ENCODE measurements at regions not wholly inside any gene's neighbourhood (a gene's known extent, or its start where the extent isn't known, plus 50 kb on each side); places are given as distances from the start of the nearest gene placed in this dataset.

DNA sequence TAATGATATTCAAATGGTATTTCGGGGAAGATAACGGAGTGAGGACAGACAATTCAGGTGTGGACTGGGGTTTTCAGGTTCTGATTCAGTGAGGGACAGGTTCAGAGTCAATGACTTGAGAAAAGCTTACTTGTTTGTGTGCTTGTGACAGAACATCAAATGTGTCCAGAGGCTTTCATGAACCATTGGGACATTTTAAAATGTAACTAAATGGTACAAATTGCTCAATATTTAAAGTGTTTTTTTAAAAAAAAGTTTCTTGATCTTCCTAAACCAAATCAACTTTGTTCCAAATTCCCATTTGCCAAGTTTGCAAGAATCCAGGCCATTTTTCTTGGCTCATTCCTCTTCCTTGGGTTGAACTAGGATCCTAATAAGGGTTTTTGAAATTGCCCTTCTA is 59.4 kb upstream of the BZW1 start:
- DNase-seq (ENCODE audit: low spot score) = no peak

DNA sequence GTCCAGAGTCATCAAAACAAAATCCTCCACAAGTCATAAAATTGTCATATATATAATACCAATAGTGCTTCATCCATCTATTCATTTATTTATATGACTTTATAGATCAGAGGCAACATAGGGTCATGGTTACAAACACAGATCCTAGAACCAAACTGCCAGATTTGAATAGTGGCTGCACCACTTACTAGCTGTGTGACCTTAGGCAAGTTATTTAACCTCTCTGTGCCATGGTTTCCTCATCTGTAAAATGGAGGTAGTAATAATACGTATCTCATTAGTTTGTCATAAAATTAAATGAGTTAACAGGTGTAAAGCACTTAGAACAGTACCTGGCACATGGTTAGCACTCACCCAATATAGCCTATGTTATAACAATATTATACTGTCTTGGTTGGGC is 58.9 kb upstream of the BZW1 start:
- no peak for DNase-seq (ENCODE audit: low spot score)

DNA sequence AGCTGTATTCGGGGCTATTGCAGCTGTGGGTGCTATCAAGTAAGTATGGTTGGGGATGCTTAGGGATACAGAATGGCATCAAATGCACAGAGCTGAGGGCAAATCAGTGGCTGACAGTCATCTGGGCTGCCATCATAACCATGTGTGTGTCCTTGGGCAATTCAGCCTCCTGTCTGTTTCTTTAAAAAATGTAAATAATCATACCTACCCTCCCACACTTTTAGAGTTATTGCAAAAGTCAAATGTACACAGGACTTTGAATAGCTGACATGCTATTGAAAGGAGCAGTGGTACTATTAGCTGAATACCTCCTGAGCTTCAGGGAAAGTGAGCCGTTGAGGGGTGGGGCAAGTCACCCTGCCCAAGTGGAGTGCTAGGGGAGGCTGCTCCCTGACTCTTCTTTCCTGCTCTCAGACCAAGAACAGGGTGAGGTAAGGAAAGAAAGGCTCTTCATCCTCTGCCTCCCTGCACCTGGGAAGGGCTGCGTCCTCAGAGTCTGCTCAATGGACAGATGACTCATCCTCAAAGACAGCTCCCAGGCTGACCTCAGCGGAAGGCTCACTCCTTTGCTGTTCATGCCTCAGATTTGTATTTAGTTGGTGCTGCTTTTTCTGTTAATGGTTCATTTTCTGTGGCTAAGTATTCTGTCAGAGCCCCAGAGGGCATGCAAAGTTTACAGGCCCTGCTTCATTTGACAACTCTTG is 54.9 kb upstream of the BZW1 start:
- no peak for DNase-seq (ENCODE audit: low spot score)

DNA sequence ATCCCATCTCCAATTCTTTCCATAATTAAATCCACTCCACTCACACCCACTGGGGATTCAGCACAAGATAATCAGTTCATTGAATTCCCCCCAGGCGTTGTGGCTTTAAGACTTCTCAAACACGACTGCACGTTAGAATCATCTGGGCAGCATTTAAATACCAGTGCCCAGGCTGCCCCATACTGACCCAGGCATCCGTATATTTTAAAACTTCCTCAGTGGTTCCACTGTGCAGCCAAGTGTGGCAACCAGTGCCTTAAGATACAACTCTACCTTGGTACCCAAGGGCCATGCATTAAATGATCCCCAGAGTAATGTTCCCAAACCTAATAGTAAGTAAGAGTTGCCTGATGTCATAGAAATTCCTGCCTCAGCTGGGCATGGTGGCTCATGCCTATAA is 54.3 kb upstream of the BZW1 start:
- DNase-seq (ENCODE audit: low spot score) = no peak

DNA sequence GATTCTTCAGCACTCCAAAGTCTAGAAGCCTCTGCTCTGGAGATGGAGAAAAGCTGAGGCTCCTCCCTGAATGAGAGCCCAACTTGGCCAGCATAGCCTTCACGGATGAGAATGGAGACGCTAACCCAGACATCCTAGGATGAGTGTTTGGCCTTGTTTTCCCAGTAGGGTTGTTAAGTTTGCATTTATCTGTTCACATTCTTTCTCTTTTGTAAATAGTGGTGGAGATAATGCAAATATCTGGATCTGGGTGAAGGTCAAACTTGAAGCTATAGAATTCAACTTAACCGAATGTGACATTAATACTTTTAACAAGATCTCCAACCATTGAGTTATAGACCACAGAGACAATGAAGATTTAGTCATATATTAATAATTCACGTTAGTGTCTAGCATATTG is 53.4 kb upstream of the BZW1 start:
- no peak for DNase-seq (ENCODE audit: low spot score)

DNA sequence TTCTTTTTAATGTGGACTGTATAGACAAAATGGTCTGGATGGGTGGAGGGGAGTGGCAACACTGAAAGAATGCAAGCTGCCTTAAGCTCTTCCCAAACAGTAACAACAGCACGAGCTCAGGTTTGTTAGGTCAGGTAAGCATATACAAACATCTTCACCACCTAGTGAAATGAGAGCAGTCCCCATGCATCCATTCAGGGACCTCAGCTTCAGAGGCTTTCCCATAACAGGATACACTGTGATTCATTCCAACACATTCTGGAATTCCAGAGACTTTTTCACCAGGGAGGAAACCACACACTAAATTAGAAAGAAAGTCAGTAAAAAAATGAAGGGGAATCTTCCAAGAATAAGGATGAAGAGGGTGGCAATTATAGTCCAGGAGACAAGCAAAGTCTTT is 50.4 kb upstream of the BZW1 start:
- DNase-seq (ENCODE audit: low spot score) = no peak

Data from globus pallidus (tissue), 1 donor.